ENCODE measurements at regions not wholly inside any gene's neighbourhood (a gene's known extent, or its start where the extent isn't known, plus 50 kb on each side); places are given as distances from the start of the nearest gene placed in this dataset.
"Not testable (repeated sequence)": the region's sequence is repeated elsewhere in the genome, so short reads cannot be mapped to it uniquely, and the experiment has no call there.

DNA sequence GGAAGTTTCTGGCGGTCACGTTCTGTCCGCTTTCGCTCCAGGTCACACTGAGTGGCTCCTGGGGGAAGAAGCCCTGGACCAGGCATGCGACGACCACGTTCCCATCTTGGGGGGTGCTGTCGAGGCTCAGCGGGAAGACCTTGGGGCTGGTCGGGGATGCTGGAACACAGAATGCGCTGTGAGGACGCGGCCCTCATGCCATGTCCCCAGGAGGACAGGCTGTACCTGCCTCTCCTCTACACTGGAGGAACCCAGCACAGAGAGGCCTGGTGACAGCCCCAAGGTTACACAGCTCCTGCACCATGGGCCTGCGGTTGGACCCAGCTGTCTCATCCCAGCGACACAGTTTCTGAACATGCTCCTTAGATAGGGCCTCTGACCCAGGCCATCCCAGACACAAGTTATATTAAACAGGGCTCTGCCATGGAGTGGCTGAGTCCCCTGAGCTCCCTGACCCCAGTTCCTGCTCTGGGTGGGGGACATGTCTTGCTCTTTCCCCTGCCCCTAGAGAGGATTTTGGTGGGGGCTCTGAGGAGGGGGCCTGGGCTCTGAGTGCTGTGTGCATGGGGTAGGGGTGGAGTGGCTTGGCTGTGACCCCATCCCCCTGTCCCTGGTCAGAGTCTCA lies 62.0 kb downstream of the TMEM121 start:
- peaks cover 40% of the 10 kb centered on the region for H3K9me3 ChIP-seq (ENCODE audit: insufficient read depth, low read depth, low read length)
- H2AFZ ChIP-seq (ENCODE audit: insufficient read depth, low read length, poor library complexity): no peak overlapping the region
- no peak overlapping the region for H2BK12ac ChIP-seq (ENCODE audit: low read length)
- no peak overlapping the region for H2BK5ac ChIP-seq (ENCODE audit: low read depth, low read length, poor library complexity)
- H3K79me2 ChIP-seq (ENCODE audit: control insufficient read depth, insufficient read depth, low read length, poor library complexity): no peaks in the 10 kb centered on the region
- H3K79me1 ChIP-seq (ENCODE audit: low read length): no peaks in the 10 kb centered on the region
- H3K27ac ChIP-seq (ENCODE audit: low read depth, low read length): no peak overlapping the region
- H2AK5ac ChIP-seq (ENCODE audit: low read length): no peak overlapping the region
- no CpG with 5 or more reads among the region's 15 CpGs for WGBS (ENCODE audit: extremely low coverage, insufficient coverage, insufficient read length)
- H3K4me3 ChIP-seq (ENCODE audit: low read depth, low read length): no peak overlapping the region
- H3K14ac ChIP-seq (ENCODE audit: low read length): no peak overlapping the region
- no peak overlapping the region for H3K4ac ChIP-seq (ENCODE audit: low read depth, low read length)
- no peak overlapping the region for H3K4me2 ChIP-seq (ENCODE audit: low read length)
- no peaks in the 10 kb centered on the region for H3K4me1 ChIP-seq (ENCODE audit: control insufficient read depth in 1 of 2, insufficient read depth in 2 of 2, low read length in 2 of 2)
- no peaks in the 10 kb centered on the region for H3K36me3 ChIP-seq (ENCODE audit: control insufficient read depth in 1 of 2, insufficient read depth in 2 of 2, low read length in 2 of 2)
- no peak overlapping the region for H4K8ac ChIP-seq (ENCODE audit: low read depth, low read length)
- H3K9ac ChIP-seq (ENCODE audit: low read length): no peak overlapping the region
- H4K12ac ChIP-seq (ENCODE audit: low read depth, low read length): no peak overlapping the region
- no peak overlapping the region for H3K23ac ChIP-seq (ENCODE audit: low read length)
- no peak for DNase-seq
- no peak overlapping the region for H3K18ac ChIP-seq (ENCODE audit: low read length)
- H2BK120ac ChIP-seq (ENCODE audit: insufficient read depth, low read length, poor library complexity): no peak overlapping the region
- H3K27me3 ChIP-seq (ENCODE audit: insufficient read depth, low read length): no peaks in the 10 kb centered on the region
- no peak overlapping the region for H4K91ac ChIP-seq (ENCODE audit: low read depth, low read length)

DNA sequence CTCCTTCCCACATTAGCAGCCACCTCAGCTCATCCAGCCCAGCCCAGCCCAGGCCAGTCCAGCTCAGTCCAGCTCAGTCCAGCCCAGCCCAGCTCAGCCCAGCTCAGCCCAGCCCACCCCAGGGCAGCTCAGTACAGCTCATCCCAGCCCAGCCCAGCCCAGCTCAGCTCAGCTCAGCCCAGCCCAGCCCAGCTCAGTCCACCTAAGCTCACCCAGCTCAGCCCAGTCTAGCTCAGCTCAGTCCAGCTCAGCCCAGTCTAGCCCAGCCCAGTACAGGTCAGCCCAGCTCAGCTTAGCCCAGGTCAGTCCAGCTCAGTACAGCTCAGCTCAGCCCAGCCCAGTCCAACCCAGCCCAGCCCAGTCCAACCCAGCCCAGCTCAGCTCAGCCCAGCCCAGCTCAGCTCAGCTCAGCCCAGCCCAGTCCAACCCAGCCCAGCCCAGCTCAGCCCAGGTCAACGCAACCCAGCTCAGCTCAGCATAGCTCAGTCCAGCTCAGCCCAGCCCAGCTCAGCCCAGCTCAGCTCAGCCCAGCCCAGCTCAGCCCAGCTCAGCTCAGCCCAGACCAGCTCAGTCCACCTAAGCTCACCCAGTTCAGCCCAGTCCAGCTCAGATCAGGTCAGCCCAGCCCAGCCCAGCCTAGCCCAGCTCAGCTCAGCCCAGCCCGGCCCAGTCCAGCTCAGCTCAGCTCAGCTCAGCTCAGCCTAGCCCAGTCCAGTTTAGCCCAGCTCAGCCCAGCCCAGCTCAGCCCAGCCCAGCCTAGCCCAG lies 63.0 kb downstream of the TMEM121 start:
- H3K36me3 ChIP-seq (ENCODE audit: control insufficient read depth in 1 of 2, insufficient read depth in 2 of 2, low read length in 2 of 2): no peaks in the 10 kb centered on the region

DNA sequence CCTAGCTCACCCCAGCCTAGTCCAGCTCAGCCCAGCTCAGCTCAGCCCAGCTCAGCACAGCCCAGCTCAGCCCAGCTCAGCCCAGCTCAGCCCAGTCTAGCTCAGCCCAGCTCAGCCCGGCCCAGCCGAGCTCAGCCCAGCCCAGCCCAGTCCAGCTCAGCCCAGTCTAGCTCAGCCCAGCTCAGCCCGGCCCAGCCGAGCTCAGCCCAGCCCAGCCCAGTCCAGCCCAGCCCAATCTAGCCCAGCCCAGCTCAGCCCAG lies 63.5 kb downstream of the TMEM121 start:
- H2AK5ac ChIP-seq (ENCODE audit: low read length); H3K23ac ChIP-seq (ENCODE audit: low read length); H4K12ac ChIP-seq (ENCODE audit: low read depth, low read length); H2BK12ac ChIP-seq (ENCODE audit: low read length); H2AFZ ChIP-seq (ENCODE audit: insufficient read depth, low read length, poor library complexity); DNase-seq; H2BK120ac ChIP-seq (ENCODE audit: insufficient read depth, low read length, poor library complexity); H3K4ac ChIP-seq (ENCODE audit: low read depth, low read length); H3K14ac ChIP-seq (ENCODE audit: low read length); H3K9ac ChIP-seq (ENCODE audit: low read length); H3K36me3 ChIP-seq (ENCODE audit: control insufficient read depth in 1 of 2, insufficient read depth in 2 of 2, low read length in 2 of 2); H4K91ac ChIP-seq (ENCODE audit: low read depth, low read length); H3K27ac ChIP-seq (ENCODE audit: low read depth, low read length); H4K8ac ChIP-seq (ENCODE audit: low read depth, low read length); H3K18ac ChIP-seq (ENCODE audit: low read length); H2BK5ac ChIP-seq (ENCODE audit: low read depth, low read length, poor library complexity); H3K27me3 ChIP-seq (ENCODE audit: insufficient read depth, low read length); H3K79me1 ChIP-seq (ENCODE audit: low read length); H3K79me2 ChIP-seq (ENCODE audit: control insufficient read depth, insufficient read depth, low read length, poor library complexity); H3K4me1 ChIP-seq (ENCODE audit: control insufficient read depth in 1 of 2, insufficient read depth in 2 of 2, low read length in 2 of 2); H3K4me2 ChIP-seq (ENCODE audit: low read length): not testable (repeated sequence)
- Histone ChIP-seq H3K9me3 (ENCODE audit: insufficient read depth, low read depth, low read length) (peaks cover 40% of the 10 kb centered on the region), H3K4me3 (ENCODE audit: low read depth, low read length) (peak overlapping the region; percentile 54)
- no CpG with 5 or more reads among the region's 4 CpGs for WGBS (ENCODE audit: extremely low coverage, insufficient coverage, insufficient read length)

More for the DNA sequence above, 63.0 kb downstream of the TMEM121 start:
- H3K27ac ChIP-seq (ENCODE audit: low read depth, low read length): no peak overlapping the region
- no peaks in the 10 kb centered on the region for H3K27me3 ChIP-seq (ENCODE audit: insufficient read depth, low read length)
- H2BK12ac ChIP-seq (ENCODE audit: low read length): no peak overlapping the region
- H2AFZ ChIP-seq (ENCODE audit: insufficient read depth, low read length, poor library complexity): no peak overlapping the region
- H4K91ac ChIP-seq (ENCODE audit: low read depth, low read length): no peak overlapping the region
- H2BK5ac ChIP-seq (ENCODE audit: low read depth, low read length, poor library complexity): no peak overlapping the region
- no peak overlapping the region for H3K18ac ChIP-seq (ENCODE audit: low read length)
- no peak overlapping the region for H3K4ac ChIP-seq (ENCODE audit: low read depth, low read length)
- no peak overlapping the region for H3K23ac ChIP-seq (ENCODE audit: low read length)
- peak overlapping the region; percentile 54 for H3K4me3 ChIP-seq (ENCODE audit: low read depth, low read length)
- peaks cover 40% of the 10 kb centered on the region for H3K9me3 ChIP-seq (ENCODE audit: insufficient read depth, low read depth, low read length)
- no peak overlapping the region for H4K8ac ChIP-seq (ENCODE audit: low read depth, low read length)
- no peak overlapping the region for H3K14ac ChIP-seq (ENCODE audit: low read length)
- H3K79me2 ChIP-seq (ENCODE audit: control insufficient read depth, insufficient read depth, low read length, poor library complexity): no peaks in the 10 kb centered on the region
- H2AK5ac ChIP-seq (ENCODE audit: low read length): no peak overlapping the region
- no peak overlapping the region for H3K9ac ChIP-seq (ENCODE audit: low read length)
- no peaks in the 10 kb centered on the region for H3K79me1 ChIP-seq (ENCODE audit: low read length)
- H3K4me1 ChIP-seq (ENCODE audit: control insufficient read depth in 1 of 2, insufficient read depth in 2 of 2, low read length in 2 of 2): no peaks in the 10 kb centered on the region
- no peak overlapping the region for H4K12ac ChIP-seq (ENCODE audit: low read depth, low read length)
- no CpG with 5 or more reads among the region's 2 CpGs for WGBS (ENCODE audit: extremely low coverage, insufficient coverage, insufficient read length)
- H3K4me2 ChIP-seq (ENCODE audit: low read length): no peak overlapping the region
- no peak for DNase-seq
- no peak overlapping the region for H2BK120ac ChIP-seq (ENCODE audit: insufficient read depth, low read length, poor library complexity)

DNA sequence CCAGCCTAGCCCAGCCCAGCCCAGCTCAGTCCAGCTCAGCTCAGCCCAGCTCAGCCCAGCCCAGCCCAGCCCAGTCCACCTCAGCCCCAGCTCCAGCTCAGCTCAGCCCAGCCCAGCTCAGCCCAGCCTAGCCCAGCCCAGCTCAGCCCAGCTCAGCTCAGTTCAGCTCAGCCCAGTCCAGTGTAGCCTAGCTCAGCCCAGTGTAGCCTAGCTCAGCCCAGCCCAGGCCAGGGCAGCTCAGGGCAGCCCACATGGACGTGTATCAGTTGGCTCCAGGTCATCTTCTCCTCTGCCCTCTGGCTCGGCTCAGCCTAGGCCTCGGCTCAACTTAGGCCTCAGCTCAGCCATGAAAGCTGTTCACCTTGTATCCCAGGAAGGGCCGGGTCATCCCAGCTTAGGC lies 64.7 kb downstream of the TMEM121 start:
- Histone ChIP-seq H3K4ac (ENCODE audit: low read depth, low read length) (no peak overlapping the region), H3K79me2 (ENCODE audit: control insufficient read depth, insufficient read depth, low read length, poor library complexity) (no peaks in the 10 kb centered on the region), H3K27me3 (ENCODE audit: insufficient read depth, low read length) (no peaks in the 10 kb centered on the region), H2BK5ac (ENCODE audit: low read depth, low read length, poor library complexity) (no peak overlapping the region), H3K36me3 (ENCODE audit: control insufficient read depth in 1 of 2, insufficient read depth in 2 of 2, low read length in 2 of 2) (no peaks in the 10 kb centered on the region), H2BK120ac (ENCODE audit: insufficient read depth, low read length, poor library complexity) (no peak overlapping the region), H2BK12ac (ENCODE audit: low read length) (no peak overlapping the region), H3K79me1 (ENCODE audit: low read length) (no peaks in the 10 kb centered on the region), H2AFZ (ENCODE audit: insufficient read depth, low read length, poor library complexity) (no peak overlapping the region), H3K9me3 (ENCODE audit: insufficient read depth, low read depth, low read length) (peaks cover 40% of the 10 kb centered on the region), H3K4me1 (ENCODE audit: control insufficient read depth in 1 of 2, insufficient read depth in 2 of 2, low read length in 2 of 2) (no peaks in the 10 kb centered on the region), H3K9ac (ENCODE audit: low read length) (no peak overlapping the region), H4K12ac (ENCODE audit: low read depth, low read length) (no peak overlapping the region), H3K18ac (ENCODE audit: low read length) (no peak overlapping the region), H4K91ac (ENCODE audit: low read depth, low read length) (no peak overlapping the region), H3K4me2 (ENCODE audit: low read length) (no peak overlapping the region), H3K23ac (ENCODE audit: low read length) (no peak overlapping the region), H3K27ac (ENCODE audit: low read depth, low read length) (no peak overlapping the region), H4K8ac (ENCODE audit: low read depth, low read length) (no peak overlapping the region), H2AK5ac (ENCODE audit: low read length) (no peak overlapping the region), H3K4me3 (ENCODE audit: low read depth, low read length) (peak overlapping the region; percentile 63), H3K14ac (ENCODE audit: low read length) (no peak overlapping the region)
- no peak for DNase-seq
- no CpG with 5 or more reads among the region's 4 CpGs for WGBS (ENCODE audit: extremely low coverage, insufficient coverage, insufficient read length)
